HCT116 (cell line): ENCODE measurements at regions not wholly inside any gene's neighbourhood (a gene's known extent, or its start where the extent isn't known, plus 50 kb on each side); places are given as distances from the start of the nearest gene placed in this dataset.
"Not testable (repeated sequence)": the region's sequence is repeated elsewhere in the genome, so short reads cannot be mapped to it uniquely, and the experiment has no call there.

Experiments
- ATAC-seq: fragments of 200-7000 bp; cut with Tn5 transposase; 2 replicates; pipeline ENCODE4 v1.9.1; 2020; ENCODE audit warnings: mild to moderate bottlenecking, moderate library complexity
- BruUV-seq: library from RNA; stranded (reverse); fragments of 400-500 nt; replicated peaks from 2 replicates; lab custom pipeline; 2021; lab: Mats Ljungman, UMichigan
- CTCF ChIA-PET: fragments of 300-600 bp; sonication (Branson Sonifier 250); formaldehyde crosslinking; loops from one replicate; lab custom pipeline; 2021; ENCODE audit warnings: antibody characterized with exemption; lab: Charles Lee
- POLR2A ChIA-PET: fragments of 300-600, 350-600 bp; sonication (Branson Sonifier 250); formaldehyde crosslinking; loops from one replicate; lab custom pipeline; 2021; ENCODE audit warnings: antibody characterized with exemption; lab: Charles Lee
- RAD21 ChIA-PET, 2 experiments: fragments of 300-600 bp; sonication (Branson Sonifier 250); formaldehyde crosslinking; loops; one replicate each; lab custom pipeline; 2023; ENCODE audit warnings: low total read pairs in 2 of 2; ENCODE audit not compliant: uncharacterized antibody in 2 of 2, unreplicated experiment in 2 of 2, low non-redundant PET in 1 of 2; lab: Charles Lee
- DNase-seq: peaks from one replicate; pipeline ENCODE4 v3.0.0-alpha.2; 2010; ENCODE audit warnings: low read depth, low spot score
- H2AFZ ChIP-seq: fragments of 200-600 bp; shearing (Covaris generic), sonication (generic); 2 replicates; pipeline ENCODE4 v1.6.1; 2017; ENCODE audit warnings: low read depth, mixed run types, mixed read lengths, antibody characterized with exemption, low read length; ENCODE audit not compliant: poor library complexity, severe bottlenecking
- H3K27ac ChIP-seq: 2 replicates; pipeline ENCODE4 v1.5.1; 2012; ENCODE audit warnings: low read depth, low read length
- H3K27me3 ChIP-seq: fragments of 200-600 bp; sonication (generic); 2 replicates; pipeline ENCODE4 v1.6.1; 2016; ENCODE audit warnings: mixed run types, low read length, mixed read lengths; ENCODE audit not compliant: insufficient read depth
- H3K36me3 ChIP-seq, 2 experiments: fragments of 200-500 bp in 1 of 2; fragments of 200-600 bp in 1 of 2; sonication (Bioruptor generic) in 1 of 2; sonication (generic) in 1 of 2; 2 replicates each; pipeline versions ENCODE4 v1.5.1 to v1.6.1; 2014 to 2016; ENCODE audit warnings: low read length in 2 of 2, inconsistent platforms in 1 of 2, mixed read lengths in 1 of 2, mixed run types in 1 of 2; ENCODE audit not compliant: insufficient read depth in 2 of 2, control insufficient read depth in 1 of 2
- H3K4me1 ChIP-seq, 2 experiments: fragments of 200-600 bp in 1 of 2; sonication (generic) in 1 of 2; 2 replicates each; pipeline versions ENCODE4 v1.5.1 to v1.6.1; 2012 to 2017; ENCODE audit warnings: low read length in 2 of 2, inconsistent platforms in 1 of 2, mild to moderate bottlenecking in 1 of 2, mixed read lengths in 1 of 2, mixed run types in 1 of 2, moderate library complexity in 1 of 2; ENCODE audit not compliant: insufficient read depth in 2 of 2, control insufficient read depth in 1 of 2
- H3K4me2 ChIP-seq: fragments of 200-600 bp; sonication (generic); 2 replicates; pipeline ENCODE4 v1.6.1; 2017; ENCODE audit warnings: mixed run types, low read length, mixed read lengths
- H3K4me3 ChIP-seq, 2 experiments: fragments of 200-600 bp in 1 of 2; sonication (generic) in 1 of 2; replicated peaks in 1 of 2; 2 replicates each; pipeline ENCODE4 v1.5.1; 2011 to 2016; ENCODE audit warnings: low read length in 2 of 2, control low read depth in 1 of 2, low read depth in 1 of 2, mild to moderate bottlenecking in 1 of 2, mixed read lengths in 1 of 2, mixed run types in 1 of 2
- H3K79me2 ChIP-seq: fragments of 200-600 bp; sonication (generic); 2 replicates; pipeline ENCODE4 v1.6.1; 2017; ENCODE audit warnings: mild to moderate bottlenecking, mixed run types, low read length, moderate library complexity, mixed read lengths; ENCODE audit not compliant: insufficient read depth
- H3K9ac ChIP-seq: fragments of 200-600 bp; sonication (generic); 2 replicates; pipeline ENCODE4 v1.6.1; 2016; ENCODE audit warnings: low read length, mixed read lengths
- H3K9me2 ChIP-seq: fragments of 200-600 bp; sonication (generic), shearing (Covaris generic); 2 replicates; pipeline ENCODE4 v1.6.1; 2017; ENCODE audit warnings: mixed run types, mild to moderate bottlenecking, moderate library complexity; ENCODE audit not compliant: insufficient read depth
- H3K9me3 ChIP-seq, 2 experiments: fragments of 200-500 bp in 1 of 2; fragments of 200-600 bp in 1 of 2; sonication (Bioruptor generic) in 1 of 2; sonication (generic) in 1 of 2; 2 replicates each; pipeline ENCODE4 v1.6.1; 2014 to 2017; ENCODE audit warnings: low read length in 2 of 2, mixed read lengths in 2 of 2, inconsistent platforms in 1 of 2, low read depth in 1 of 2, mild to moderate bottlenecking in 1 of 2, mixed run types in 1 of 2, moderate library complexity in 1 of 2; ENCODE audit not compliant: control insufficient read depth in 1 of 2, insufficient read depth in 1 of 2
- H4K20me1 ChIP-seq: fragments of 200-600 bp; sonication (generic), shearing (Covaris generic); 2 replicates; pipeline ENCODE4 v1.6.1; 2017; ENCODE audit warnings: mixed run types, mild to moderate bottlenecking, moderate library complexity; ENCODE audit not compliant: insufficient read depth
- ATF3 ChIP-seq: IDR thresholded peaks from 2 replicates; pipeline ENCODE4 v1.6.1; 2012
- CEBPB ChIP-seq: IDR thresholded peaks from 2 replicates; pipeline ENCODE4 v1.6.1; 2012; ENCODE audit warnings: low read depth
- EZH2 ChIP-seq: fragments of 200-600 bp; sonication (generic); IDR thresholded peaks from 2 replicates; pipeline ENCODE4 v1.6.1; 2017; ENCODE audit warnings: antibody characterized with exemption, mixed run types
- JUND ChIP-seq: IDR thresholded peaks from 2 replicates; pipeline ENCODE4 v1.6.1; 2012
- SRF ChIP-seq: IDR thresholded peaks from 2 replicates; pipeline ENCODE4 v1.6.1; 2012; ENCODE audit warnings: low read depth
- TCF7L2 ChIP-seq: IDR thresholded peaks from 2 replicates; pipeline ENCODE4 v1.7.0; 2011; ENCODE audit warnings: borderline replicate concordance, inconsistent platforms; ENCODE audit not compliant: insufficient read depth, insufficient read length; ENCODE audit errors: extremely low read depth
- intact Hi-C: fragments of 100-400 bp; cut with micrococcal nuclease; formaldehyde crosslinking; loops from 2 replicates; pipeline ENCODE4 v1.10.0; 2022
- TF ChIP-seq, protein P1 (sequence below): IDR thresholded peaks from 2 replicates; pipeline ENCODE4 v1.6.1; 2012
- TF ChIP-seq, protein P2 (sequence below), 3 experiments: fragments of 200-600 bp in 1 of 3; sonication (generic) in 1 of 3; IDR thresholded peaks in 2 of 3; conservative IDR thresholded peaks in 1 of 3; 2 replicates each; pipeline ENCODE4 v1.5.1; 2012 to 2017; ENCODE audit warnings: low read depth in 2 of 3, low read length in 2 of 3, antibody characterized with exemption in 1 of 3, borderline replicate concordance in 1 of 3, control low read depth in 1 of 3, mild to moderate bottlenecking in 1 of 3, mixed read lengths in 1 of 3, mixed run types in 1 of 3, moderate library complexity in 1 of 3; ENCODE audit not compliant: insufficient read depth in 1 of 3

DNA sequence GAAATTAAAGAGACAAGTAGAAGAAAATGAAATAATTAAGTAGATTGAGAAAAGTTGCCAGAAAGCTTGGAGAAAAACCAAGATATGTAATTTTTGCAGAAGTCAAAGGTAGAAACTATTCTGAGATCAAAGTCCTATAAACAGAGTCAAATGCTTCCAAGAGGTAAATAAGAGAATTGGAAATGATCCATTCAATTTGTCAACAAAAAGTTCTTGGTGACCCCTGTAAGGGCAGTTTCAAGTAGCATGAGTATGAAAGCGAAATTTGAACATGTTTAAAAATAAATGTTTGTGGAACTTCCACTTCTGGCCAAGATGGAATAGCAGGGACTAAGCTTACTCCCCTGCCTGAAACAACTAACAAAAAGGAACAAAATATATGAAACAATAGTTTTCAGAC lies 562.0 kb downstream of the SMARCA1 start:
- H4K20me1 ChIP-seq = no peaks in the 10 kb centered on the region
- ChIA-PET RAD21 (no interaction called here), CTCF (no interaction called here), POLR2A (no interaction called here)
- no peak overlapping the region for H3K4me3 ChIP-seq
- H3K4me1 ChIP-seq = no peaks in the 10 kb centered on the region
- no peaks in the 10 kb centered on the region for H3K36me3 ChIP-seq
- DNase-seq (no peak), ATAC-seq (no peak)
- H3K79me2 ChIP-seq = no peaks in the 10 kb centered on the region
- H3K27me3 ChIP-seq = no peaks in the 10 kb centered on the region
- H2AFZ ChIP-seq = no peak overlapping the region
- no peak overlapping the region for H3K9ac ChIP-seq
- no peak overlapping the region for H3K4me2 ChIP-seq
- H3K9me2 ChIP-seq = no peaks in the 10 kb centered on the region
- BruUV-seq = no TSS peak
- no peaks in the 10 kb centered on the region for H3K9me3 ChIP-seq
- intact Hi-C loops = no loop called here
- TF ChIP-seq ATF3 (no peak), JUND (no peak), SRF (no peak), CEBPB (no peak), TCF7L2 (no peak), EZH2 (no peak)
- TF ChIP-seq, protein P1, sequence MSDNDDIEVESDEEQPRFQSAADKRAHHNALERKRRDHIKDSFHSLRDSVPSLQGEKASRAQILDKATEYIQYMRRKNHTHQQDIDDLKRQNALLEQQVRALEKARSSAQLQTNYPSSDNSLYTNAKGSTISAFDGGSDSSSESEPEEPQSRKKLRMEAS = no peak
- TF ChIP-seq, protein P2, sequence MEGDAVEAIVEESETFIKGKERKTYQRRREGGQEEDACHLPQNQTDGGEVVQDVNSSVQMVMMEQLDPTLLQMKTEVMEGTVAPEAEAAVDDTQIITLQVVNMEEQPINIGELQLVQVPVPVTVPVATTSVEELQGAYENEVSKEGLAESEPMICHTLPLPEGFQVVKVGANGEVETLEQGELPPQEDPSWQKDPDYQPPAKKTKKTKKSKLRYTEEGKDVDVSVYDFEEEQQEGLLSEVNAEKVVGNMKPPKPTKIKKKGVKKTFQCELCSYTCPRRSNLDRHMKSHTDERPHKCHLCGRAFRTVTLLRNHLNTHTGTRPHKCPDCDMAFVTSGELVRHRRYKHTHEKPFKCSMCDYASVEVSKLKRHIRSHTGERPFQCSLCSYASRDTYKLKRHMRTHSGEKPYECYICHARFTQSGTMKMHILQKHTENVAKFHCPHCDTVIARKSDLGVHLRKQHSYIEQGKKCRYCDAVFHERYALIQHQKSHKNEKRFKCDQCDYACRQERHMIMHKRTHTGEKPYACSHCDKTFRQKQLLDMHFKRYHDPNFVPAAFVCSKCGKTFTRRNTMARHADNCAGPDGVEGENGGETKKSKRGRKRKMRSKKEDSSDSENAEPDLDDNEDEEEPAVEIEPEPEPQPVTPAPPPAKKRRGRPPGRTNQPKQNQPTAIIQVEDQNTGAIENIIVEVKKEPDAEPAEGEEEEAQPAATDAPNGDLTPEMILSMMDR (IDR thresholded peaks at IDR 0.05 in 2 of 3, conservative IDR thresholded peaks at IDR 0.05 in 1 of 3; ENCODE audit: borderline replicate concordance in 1 of 3, insufficient read depth in 1 of 3, low read depth in 2 of 3, low read length in 2 of 3) = no peak
- H3K27ac ChIP-seq = no peak overlapping the region

GRCh38 chrX:128954697-128955096 lies 568.6 kb downstream of the SMARCA1 start:
- H3K9me3 ChIP-seq, BruUV-seq, ATAC-seq, RAD21 ChIA-PET, H4K20me1 ChIP-seq, POLR2A ChIA-PET, H3K27ac ChIP-seq, H3K4me3 ChIP-seq, H3K9ac ChIP-seq, DNase-seq, H3K36me3 ChIP-seq, H3K27me3 ChIP-seq, H3K4me2 ChIP-seq, H3K9me2 ChIP-seq, H3K4me1 ChIP-seq, H3K79me2 ChIP-seq, intact Hi-C loops, CTCF ChIA-PET, H2AFZ ChIP-seq: not testable (repeated sequence)
